ENCODE measurements at regions not wholly inside any gene's neighbourhood (a gene's known extent, or its start where the extent isn't known, plus 50 kb on each side); places are given as distances from the start of the nearest gene placed in this dataset.

DNA sequence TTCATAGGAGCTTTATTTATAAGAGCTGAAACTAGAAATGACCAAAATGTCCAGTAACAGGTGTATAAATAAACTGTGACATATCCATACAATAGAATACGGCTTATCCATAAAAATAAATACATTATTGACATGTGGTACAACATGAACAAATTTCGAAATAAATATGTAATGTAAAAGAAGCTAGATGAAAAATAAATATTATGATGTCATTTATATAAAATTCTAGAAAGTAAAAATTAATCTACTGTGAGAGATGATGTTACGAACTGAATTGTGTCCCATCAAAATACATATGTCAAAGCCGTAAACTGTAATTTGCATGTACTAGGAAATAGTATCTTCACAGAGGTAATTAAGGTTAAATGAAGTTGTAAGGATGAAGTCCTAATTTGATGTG is 1104.9 kb downstream of the NSUN3 start:
- Histone ChIP-seq H3K27me3 (ENCODE audit: insufficient read depth) (no peaks in the 10 kb centered on the region), H3K27ac (ENCODE audit: low read depth) (no peak overlapping the region), H3K4me3 (no peak overlapping the region), H4K20me1 (replicated peaks; ENCODE audit: insufficient read depth) (no peaks in the 10 kb centered on the region), H3K4me2 (no peak overlapping the region), H3K79me2 (replicated peaks; ENCODE audit: insufficient read depth) (no peaks in the 10 kb centered on the region), H3K9me2 (ENCODE audit: insufficient read depth) (peaks cover 4% of the 10 kb centered on the region), H3F3A (replicated peaks; ENCODE audit: low read depth) (no peaks in the 10 kb centered on the region), H2AFZ (no peak overlapping the region), H3K36me3 (ENCODE audit: insufficient read depth) (no peaks in the 10 kb centered on the region), H3K4me1 (ENCODE audit: insufficient read depth) (peaks cover 5% of the 10 kb centered on the region; the same call in 1 of the 2 replicates)
- H3K27ac Mint-ChIP-seq = no peak overlapping the region
- no peaks in the 10 kb centered on the region for H3K27me3 Mint-ChIP-seq (ENCODE audit: insufficient read depth, low read depth, poor library complexity)
- H3K36me3 Mint-ChIP-seq (ENCODE audit: low read depth) = no peaks in the 10 kb centered on the region
- H3K9me3 Mint-ChIP-seq = no peaks in the 10 kb centered on the region
- TF ChIP-seq, protein P1, sequence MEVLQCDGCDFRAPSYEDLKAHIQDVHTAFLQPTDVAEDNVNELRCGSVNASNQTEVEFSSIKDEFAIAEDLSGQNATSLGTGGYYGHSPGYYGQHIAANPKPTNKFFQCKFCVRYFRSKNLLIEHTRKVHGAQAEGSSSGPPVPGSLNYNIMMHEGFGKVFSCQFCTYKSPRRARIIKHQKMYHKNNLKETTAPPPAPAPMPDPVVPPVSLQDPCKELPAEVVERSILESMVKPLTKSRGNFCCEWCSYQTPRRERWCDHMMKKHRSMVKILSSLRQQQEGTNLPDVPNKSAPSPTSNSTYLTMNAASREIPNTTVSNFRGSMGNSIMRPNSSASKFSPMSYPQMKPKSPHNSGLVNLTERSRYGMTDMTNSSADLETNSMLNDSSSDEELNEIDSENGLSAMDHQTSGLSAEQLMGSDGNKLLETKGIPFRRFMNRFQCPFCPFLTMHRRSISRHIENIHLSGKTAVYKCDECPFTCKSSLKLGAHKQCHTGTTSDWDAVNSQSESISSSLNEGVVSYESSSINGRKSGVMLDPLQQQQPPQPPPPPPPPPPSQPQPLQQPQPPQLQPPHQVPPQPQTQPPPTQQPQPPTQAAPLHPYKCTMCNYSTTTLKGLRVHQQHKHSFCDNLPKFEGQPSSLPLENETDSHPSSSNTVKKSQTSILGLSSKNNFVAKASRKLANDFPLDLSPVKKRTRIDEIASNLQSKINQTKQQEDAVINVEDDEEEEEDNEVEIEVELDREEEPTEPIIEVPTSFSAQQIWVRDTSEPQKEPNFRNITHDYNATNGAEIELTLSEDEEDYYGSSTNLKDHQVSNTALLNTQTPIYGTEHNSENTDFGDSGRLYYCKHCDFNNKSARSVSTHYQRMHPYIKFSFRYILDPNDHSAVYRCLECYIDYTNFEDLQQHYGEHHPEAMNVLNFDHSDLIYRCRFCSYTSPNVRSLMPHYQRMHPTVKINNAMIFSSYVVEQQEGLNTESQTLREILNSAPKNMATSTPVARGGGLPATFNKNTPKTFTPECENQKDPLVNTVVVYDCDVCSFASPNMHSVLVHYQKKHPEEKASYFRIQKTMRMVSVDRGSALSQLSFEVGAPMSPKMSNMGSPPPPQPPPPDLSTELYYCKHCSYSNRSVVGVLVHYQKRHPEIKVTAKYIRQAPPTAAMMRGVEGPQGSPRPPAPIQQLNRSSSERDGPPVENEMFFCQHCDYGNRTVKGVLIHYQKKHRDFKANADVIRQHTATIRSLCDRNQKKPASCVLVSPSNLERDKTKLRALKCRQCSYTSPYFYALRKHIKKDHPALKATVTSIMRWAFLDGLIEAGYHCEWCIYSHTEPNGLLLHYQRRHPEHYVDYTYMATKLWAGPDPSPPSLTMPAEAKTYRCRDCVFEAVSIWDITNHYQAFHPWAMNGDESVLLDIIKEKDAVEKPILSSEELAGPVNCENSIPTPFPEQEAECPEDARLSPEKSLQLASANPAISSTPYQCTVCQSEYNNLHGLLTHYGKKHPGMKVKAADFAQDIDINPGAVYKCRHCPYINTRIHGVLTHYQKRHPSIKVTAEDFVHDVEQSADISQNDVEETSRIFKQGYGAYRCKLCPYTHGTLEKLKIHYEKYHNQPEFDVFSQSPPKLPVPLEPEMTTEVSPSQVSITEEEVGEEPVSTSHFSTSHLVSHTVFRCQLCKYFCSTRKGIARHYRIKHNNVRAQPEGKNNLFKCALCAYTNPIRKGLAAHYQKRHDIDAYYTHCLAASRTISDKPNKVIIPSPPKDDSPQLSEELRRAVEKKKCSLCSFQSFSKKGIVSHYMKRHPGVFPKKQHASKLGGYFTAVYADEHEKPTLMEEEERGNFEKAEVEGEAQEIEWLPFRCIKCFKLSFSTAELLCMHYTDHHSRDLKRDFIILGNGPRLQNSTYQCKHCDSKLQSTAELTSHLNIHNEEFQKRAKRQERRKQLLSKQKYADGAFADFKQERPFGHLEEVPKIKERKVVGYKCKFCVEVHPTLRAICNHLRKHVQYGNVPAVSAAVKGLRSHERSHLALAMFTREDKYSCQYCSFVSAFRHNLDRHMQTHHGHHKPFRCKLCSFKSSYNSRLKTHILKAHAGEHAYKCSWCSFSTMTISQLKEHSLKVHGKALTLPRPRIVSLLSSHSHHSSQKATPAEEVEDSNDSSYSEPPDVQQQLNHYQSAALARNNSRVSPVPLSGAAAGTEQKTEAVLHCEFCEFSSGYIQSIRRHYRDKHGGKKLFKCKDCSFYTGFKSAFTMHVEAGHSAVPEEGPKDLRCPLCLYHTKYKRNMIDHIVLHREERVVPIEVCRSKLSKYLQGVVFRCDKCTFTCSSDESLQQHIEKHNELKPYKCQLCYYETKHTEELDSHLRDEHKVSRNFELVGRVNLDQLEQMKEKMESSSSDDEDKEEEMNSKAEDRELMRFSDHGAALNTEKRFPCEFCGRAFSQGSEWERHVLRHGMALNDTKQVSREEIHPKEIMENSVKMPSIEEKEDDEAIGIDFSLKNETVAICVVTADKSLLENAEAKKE (CRISPR knock-in tag; IDR thresholded peaks at IDR 0.05) = no peak
- TF ChIP-seq, protein P2, sequence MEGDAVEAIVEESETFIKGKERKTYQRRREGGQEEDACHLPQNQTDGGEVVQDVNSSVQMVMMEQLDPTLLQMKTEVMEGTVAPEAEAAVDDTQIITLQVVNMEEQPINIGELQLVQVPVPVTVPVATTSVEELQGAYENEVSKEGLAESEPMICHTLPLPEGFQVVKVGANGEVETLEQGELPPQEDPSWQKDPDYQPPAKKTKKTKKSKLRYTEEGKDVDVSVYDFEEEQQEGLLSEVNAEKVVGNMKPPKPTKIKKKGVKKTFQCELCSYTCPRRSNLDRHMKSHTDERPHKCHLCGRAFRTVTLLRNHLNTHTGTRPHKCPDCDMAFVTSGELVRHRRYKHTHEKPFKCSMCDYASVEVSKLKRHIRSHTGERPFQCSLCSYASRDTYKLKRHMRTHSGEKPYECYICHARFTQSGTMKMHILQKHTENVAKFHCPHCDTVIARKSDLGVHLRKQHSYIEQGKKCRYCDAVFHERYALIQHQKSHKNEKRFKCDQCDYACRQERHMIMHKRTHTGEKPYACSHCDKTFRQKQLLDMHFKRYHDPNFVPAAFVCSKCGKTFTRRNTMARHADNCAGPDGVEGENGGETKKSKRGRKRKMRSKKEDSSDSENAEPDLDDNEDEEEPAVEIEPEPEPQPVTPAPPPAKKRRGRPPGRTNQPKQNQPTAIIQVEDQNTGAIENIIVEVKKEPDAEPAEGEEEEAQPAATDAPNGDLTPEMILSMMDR (conservative IDR thresholded peaks at IDR 0.05; ENCODE audit: low read depth in 2 of 2) = no peak
- TF ChIP-seq, protein P3, sequence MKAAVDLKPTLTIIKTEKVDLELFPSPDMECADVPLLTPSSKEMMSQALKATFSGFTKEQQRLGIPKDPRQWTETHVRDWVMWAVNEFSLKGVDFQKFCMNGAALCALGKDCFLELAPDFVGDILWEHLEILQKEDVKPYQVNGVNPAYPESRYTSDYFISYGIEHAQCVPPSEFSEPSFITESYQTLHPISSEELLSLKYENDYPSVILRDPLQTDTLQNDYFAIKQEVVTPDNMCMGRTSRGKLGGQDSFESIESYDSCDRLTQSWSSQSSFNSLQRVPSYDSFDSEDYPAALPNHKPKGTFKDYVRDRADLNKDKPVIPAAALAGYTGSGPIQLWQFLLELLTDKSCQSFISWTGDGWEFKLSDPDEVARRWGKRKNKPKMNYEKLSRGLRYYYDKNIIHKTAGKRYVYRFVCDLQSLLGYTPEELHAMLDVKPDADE (IDR thresholded peaks at IDR 0.05) = no peak
- TF ChIP-seq NANOG (IDR thresholded peaks at IDR 0.05; ENCODE audit: borderline replicate concordance) = no peak
- no peak overlapping the region for H3K4me3 Mint-ChIP-seq
- ATAC-seq = no peak
- no peak for DNase-seq (ENCODE audit: low spot score)
- no peaks in the 10 kb centered on the region for H3K4me1 Mint-ChIP-seq

Data from GM23338 (cell line).